Kidney epithelial cell (primary cell): ENCODE measurements at regions not wholly inside any gene's neighbourhood (a gene's known extent, or its start where the extent isn't known, plus 50 kb on each side); places are given as distances from the start of the nearest gene placed in this dataset.

ENCODE experiments used
- DNase-seq: peaks from one replicate; pipeline ENCODE4 v3.0.0-alpha.2; 2010; ENCODE audit warnings: low read depth
- H3K27me3 ChIP-seq: 2 replicates; pipeline ENCODE4 v1.6.0; 2011; ENCODE audit warnings: low read length; ENCODE audit not compliant: control insufficient read depth, insufficient read depth
- H3K36me3 ChIP-seq: 2 replicates; pipeline ENCODE4 v1.5.1; 2011; ENCODE audit warnings: low read length; ENCODE audit not compliant: control insufficient read depth, insufficient read depth
- H3K4me3 ChIP-seq: 2 replicates; pipeline ENCODE4 v1.5.1; 2011; ENCODE audit warnings: low read depth, mild to moderate bottlenecking, control low read depth, low read length
- CTCF ChIP-seq: IDR thresholded peaks from 2 replicates; pipeline ENCODE4 v1.5.1; 2011; ENCODE audit warnings: mild to moderate bottlenecking, moderate library complexity, low read length, control low read depth, inconsistent platforms; ENCODE audit not compliant: insufficient read depth, poor library complexity, severe bottlenecking

- H3K4me3 ChIP-seq = no peak overlapping the region
- no peaks in the 10 kb centered on the region for H3K27me3 ChIP-seq
- no peaks in the 10 kb centered on the region for H3K36me3 ChIP-seq
- no peak for DNase-seq
- TF ChIP-seq CTCF = no peak
Observed at GRCh38 chr5:92822183-92822582, 758.8 kb downstream of the NR2F1-AS1 start.

GRCh38 chr5:92809855-92810465 lies 771.1 kb downstream of the NR2F1-AS1 start:
- Histone ChIP-seq H3K36me3 (no peaks in the 10 kb centered on the region), H3K27me3 (no peaks in the 10 kb centered on the region), H3K4me3 (no peak overlapping the region)
- DNase-seq = no peak
- no peak for TF ChIP-seq CTCF

GRCh38 chr5:92808474-92808873 lies 772.5 kb downstream of the NR2F1-AS1 start:
- no peak overlapping the region for H3K4me3 ChIP-seq
- H3K36me3 ChIP-seq = no peaks in the 10 kb centered on the region
- TF ChIP-seq CTCF = no peak
- no peaks in the 10 kb centered on the region for H3K27me3 ChIP-seq
- DNase-seq = no peak

- DNase-seq = no peak
- no peak overlapping the region for H3K4me3 ChIP-seq
- no peak for TF ChIP-seq CTCF
- no peaks in the 10 kb centered on the region for H3K27me3 ChIP-seq
- no peaks in the 10 kb centered on the region for H3K36me3 ChIP-seq
Observed at GRCh38 chr5:92807085-92807484, 773.9 kb downstream of the NR2F1-AS1 start.

GRCh38 chr5:92805446-92805845 lies 775.6 kb downstream of the NR2F1-AS1 start:
- Histone ChIP-seq H3K36me3 (no peaks in the 10 kb centered on the region), H3K27me3 (no peaks in the 10 kb centered on the region), H3K4me3 (no peak overlapping the region)
- TF ChIP-seq CTCF = no peak
- no peak for DNase-seq

- TF ChIP-seq CTCF = no peak
- DNase-seq = no peak
- Histone ChIP-seq H3K36me3 (no peaks in the 10 kb centered on the region), H3K4me3 (no peak overlapping the region), H3K27me3 (no peaks in the 10 kb centered on the region)
Observed at GRCh38 chr5:92801911-92802310, 779.1 kb downstream of the NR2F1-AS1 start.
